ENCODE measurements at regions not wholly inside any gene's neighbourhood (a gene's known extent, or its start where the extent isn't known, plus 50 kb on each side); places are given as distances from the start of the nearest gene placed in this dataset.

DNA sequence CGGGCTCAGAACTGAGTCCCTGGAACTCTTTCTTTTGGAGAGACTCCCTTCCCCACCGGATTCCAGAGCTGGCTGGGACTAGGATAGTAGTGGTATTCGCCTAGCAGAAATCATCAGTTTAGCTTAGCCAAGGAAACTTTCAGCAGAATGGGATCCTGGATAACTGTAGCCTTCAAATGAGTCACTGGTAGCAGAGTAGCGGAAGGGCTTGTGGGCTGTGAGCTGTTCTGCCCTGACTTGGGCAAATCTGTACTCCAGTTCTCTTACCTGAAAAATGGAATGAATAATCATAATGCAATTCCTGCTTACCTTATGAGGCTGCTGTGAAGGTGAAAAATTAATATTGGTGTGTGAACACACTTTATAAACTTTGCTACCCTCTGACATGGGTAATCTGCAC lies 244.3 kb upstream of the CHD6 start:
- TF ChIP-seq, protein P1, sequence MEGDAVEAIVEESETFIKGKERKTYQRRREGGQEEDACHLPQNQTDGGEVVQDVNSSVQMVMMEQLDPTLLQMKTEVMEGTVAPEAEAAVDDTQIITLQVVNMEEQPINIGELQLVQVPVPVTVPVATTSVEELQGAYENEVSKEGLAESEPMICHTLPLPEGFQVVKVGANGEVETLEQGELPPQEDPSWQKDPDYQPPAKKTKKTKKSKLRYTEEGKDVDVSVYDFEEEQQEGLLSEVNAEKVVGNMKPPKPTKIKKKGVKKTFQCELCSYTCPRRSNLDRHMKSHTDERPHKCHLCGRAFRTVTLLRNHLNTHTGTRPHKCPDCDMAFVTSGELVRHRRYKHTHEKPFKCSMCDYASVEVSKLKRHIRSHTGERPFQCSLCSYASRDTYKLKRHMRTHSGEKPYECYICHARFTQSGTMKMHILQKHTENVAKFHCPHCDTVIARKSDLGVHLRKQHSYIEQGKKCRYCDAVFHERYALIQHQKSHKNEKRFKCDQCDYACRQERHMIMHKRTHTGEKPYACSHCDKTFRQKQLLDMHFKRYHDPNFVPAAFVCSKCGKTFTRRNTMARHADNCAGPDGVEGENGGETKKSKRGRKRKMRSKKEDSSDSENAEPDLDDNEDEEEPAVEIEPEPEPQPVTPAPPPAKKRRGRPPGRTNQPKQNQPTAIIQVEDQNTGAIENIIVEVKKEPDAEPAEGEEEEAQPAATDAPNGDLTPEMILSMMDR (IDR thresholded peaks at IDR 0.05; ENCODE audit: insufficient read depth, low read length) = no peak
- no peak for TF ChIP-seq POLR2AphosphoS5 (IDR thresholded peaks at IDR 0.05; ENCODE audit: low read depth)

Data from HL-60 (cell line).